Peyer's patch (tissue), 4 donors: ENCODE measurements at regions not wholly inside any gene's neighbourhood (a gene's known extent, or its start where the extent isn't known, plus 50 kb on each side); places are given as distances from the start of the nearest gene placed in this dataset.

Experiments used
- CTCF ChIP-seq, 6 experiments: fragments of 450-650 bp in 4 of 6; fragments of 200-600 bp in 2 of 6; sonication (generic) in 1 of 6; IDR thresholded peaks; one replicate each; pipeline ENCODE4 v1.5.1; 2017 to 2019; ENCODE audit warnings: antibody characterized with exemption in 6 of 6, mild to moderate bottlenecking in 3 of 6, moderate library complexity in 1 of 6
- POLR2A ChIP-seq, 2 donors: fragments of 450-650 bp; IDR thresholded peaks; one replicate each; pipeline ENCODE4 v1.5.1; 2017; ENCODE audit warnings: antibody characterized with exemption in 2 of 2, mild to moderate bottlenecking in 2 of 2, moderate library complexity in 2 of 2

- TF ChIP-seq CTCF (IDR thresholded peaks at IDR 0.05): no peak
- TF ChIP-seq POLR2A (IDR thresholded peaks at IDR 0.05): no peak
These were observed 454.2 kb upstream of the KLF6 start for GRCh38 chr10:4239186-4239585.
